ENCODE measurements at regions not wholly inside any gene's neighbourhood (a gene's known extent, or its start where the extent isn't known, plus 50 kb on each side); places are given as distances from the start of the nearest gene placed in this dataset.

DNA sequence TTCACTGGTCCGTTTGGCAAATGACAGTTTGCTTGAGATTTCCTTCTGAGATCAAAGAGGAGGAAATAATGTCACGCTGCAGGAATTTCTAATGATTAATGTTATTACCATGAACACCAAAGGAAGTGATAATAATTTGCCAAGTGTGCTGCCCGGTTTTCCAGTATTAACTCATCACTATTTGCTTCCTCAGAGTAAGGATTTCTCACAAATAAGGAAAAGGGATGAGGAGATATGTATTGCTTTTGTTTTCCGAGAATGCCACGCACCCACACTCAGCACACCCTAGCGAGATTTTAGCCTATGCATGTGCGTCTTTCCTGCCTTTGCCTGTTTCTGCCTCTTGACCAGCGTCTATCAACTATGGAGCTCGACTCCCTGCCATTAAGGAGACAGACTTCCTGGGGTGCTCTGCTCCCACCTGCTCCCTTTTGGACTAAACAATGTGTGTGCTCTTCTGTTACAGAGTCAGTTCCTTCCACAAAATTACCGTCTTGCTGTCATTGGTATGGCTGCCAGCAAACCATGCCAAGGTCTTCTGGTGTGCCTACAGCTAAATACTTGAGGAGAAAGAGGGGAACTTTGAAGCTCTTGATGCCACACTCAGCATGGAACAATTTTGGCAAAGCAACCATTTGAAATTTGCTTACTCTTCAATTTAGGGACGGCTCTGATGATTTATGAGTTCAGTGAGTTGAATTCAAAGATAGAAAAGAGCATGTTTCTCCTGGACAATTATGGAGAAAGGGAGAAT, 393.1 kb upstream of the ZFP42 start:
- no peaks in the 10 kb centered on the region for H3K27me3 ChIP-seq (replicated peaks in 1 of 4; ENCODE audit: control extremely low read depth in 1 of 4, control insufficient read depth in 3 of 4, insufficient read depth in 4 of 4, low read length in 3 of 4)
- H3K4me1 ChIP-seq (ENCODE audit: control insufficient read depth in 2 of 2, insufficient read depth in 2 of 2, low read length in 2 of 2): no peaks in the 10 kb centered on the region
- no peak overlapping the region for H3K4me3 Mint-ChIP-seq
- no peak overlapping the region for H3K9ac ChIP-seq (ENCODE audit: low read length)
- no peaks in the 10 kb centered on the region for H3K36me3 ChIP-seq (replicated peaks in 1 of 2; ENCODE audit: control extremely low read depth in 1 of 2, control insufficient read depth in 1 of 2, extremely low read depth in 1 of 2, insufficient read depth in 2 of 2, low read length in 1 of 2)
- no peak overlapping the region for H2AFZ ChIP-seq (ENCODE audit: insufficient read depth, low read depth, low read length, poor library complexity, severe bottlenecking)
- no peaks in the 10 kb centered on the region for H3K9me3 ChIP-seq (ENCODE audit: control extremely low read depth in 1 of 3, control insufficient read depth in 2 of 3, insufficient read depth in 1 of 3, low read length in 2 of 3)
- TF ChIP-seq CTCF (IDR thresholded peaks at IDR 0.05) (no peak), EZH2 (IDR thresholded peaks at IDR 0.05; ENCODE audit: borderline replicate concordance, insufficient read depth, low read depth, low read length, poor library complexity, severe bottlenecking) (no peak)
- ChIA-PET POLR2A (no interaction called here), CTCF (no interaction called here)
- no peaks in the 10 kb centered on the region for H4K20me1 ChIP-seq (ENCODE audit: control insufficient read depth, insufficient read depth, low read length, poor library complexity, severe bottlenecking)
- H3K4me3 ChIP-seq (ENCODE audit: control extremely low read depth in 1 of 5, extremely low read depth in 1 of 5, insufficient read depth in 1 of 5, low read depth in 2 of 5, low read length in 4 of 5): no peak overlapping the region
- no peak overlapping the region for H3K27ac ChIP-seq (ENCODE audit: low read length in 2 of 2)
- H3K79me2 ChIP-seq (ENCODE audit: control insufficient read depth, insufficient read depth, low read length): no peaks in the 10 kb centered on the region
- WGBS (ENCODE audit: insufficient coverage): 77% methylated on average over 7 of the region's 11 CpGs
- ATAC-seq (ENCODE audit: low read depth): no peak
- DNase-seq: no peak
- no peak overlapping the region for H3K4me2 ChIP-seq (replicated peaks; ENCODE audit: low read depth, low read length, poor library complexity, severe bottlenecking)
- H3K27me3 Mint-ChIP-seq: no peaks in the 10 kb centered on the region
- H3K4me1 Mint-ChIP-seq: no peaks in the 10 kb centered on the region
- H3K9me3 Mint-ChIP-seq (ENCODE audit: insufficient read depth): no peaks in the 10 kb centered on the region
- intact Hi-C loops (cut with micrococcal nuclease): no loop called here
- H3K27ac Mint-ChIP-seq: no peak overlapping the region

DNA sequence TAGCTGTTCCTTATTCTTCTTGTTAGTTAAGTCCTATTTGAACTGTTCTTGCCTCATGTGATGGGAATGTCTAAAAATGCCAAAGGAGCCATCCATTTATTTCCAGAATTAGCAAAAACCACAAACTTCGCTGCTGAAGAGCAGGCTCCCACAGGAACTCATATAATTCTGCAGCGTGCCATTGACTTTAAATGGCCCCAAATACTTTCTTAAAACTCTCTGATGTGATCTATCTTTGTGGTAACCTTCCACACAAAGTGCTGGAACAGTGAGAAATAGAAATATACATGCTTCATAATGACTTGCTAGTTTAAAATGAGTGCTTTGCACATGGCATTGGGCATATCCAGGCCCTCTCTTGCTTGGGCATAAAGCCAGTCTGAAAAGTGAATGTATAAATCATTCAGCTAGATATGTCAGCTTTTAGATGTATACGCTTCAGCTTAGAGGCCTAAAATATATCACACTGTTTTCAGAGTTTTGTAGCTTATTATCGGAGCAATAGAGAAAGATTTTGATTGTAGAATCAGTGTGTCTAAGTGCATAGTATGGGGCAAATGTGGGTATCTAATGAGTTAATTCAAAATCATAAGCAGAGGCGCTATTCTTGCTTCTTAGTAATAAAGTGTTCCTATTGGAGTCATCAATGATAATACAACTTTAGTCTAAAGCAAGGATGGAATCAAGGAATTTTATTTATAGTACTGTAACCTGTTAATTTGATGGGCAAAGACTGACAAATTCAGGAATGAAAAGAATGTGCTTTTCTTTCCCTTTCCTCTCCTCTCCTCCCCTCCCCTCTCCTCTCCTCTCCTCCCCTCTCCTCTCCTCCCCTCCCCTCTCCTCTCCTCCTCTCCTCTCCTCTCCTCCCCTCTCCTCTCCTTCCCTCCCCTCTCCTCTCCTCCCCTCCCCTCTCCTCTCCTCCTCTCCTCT, 392.2 kb upstream of the ZFP42 start:
- Histone ChIP-seq H2AFZ (ENCODE audit: insufficient read depth, low read depth, low read length, poor library complexity, severe bottlenecking) (no peak overlapping the region), H3K4me3 (ENCODE audit: control extremely low read depth in 1 of 5, extremely low read depth in 1 of 5, insufficient read depth in 1 of 5, low read depth in 2 of 5, low read length in 4 of 5) (no peak overlapping the region), H3K36me3 (replicated peaks in 1 of 2; ENCODE audit: control extremely low read depth in 1 of 2, control insufficient read depth in 1 of 2, extremely low read depth in 1 of 2, insufficient read depth in 2 of 2, low read length in 1 of 2) (no peaks in the 10 kb centered on the region), H3K4me1 (ENCODE audit: control insufficient read depth in 2 of 2, insufficient read depth in 2 of 2, low read length in 2 of 2) (no peaks in the 10 kb centered on the region), H4K20me1 (ENCODE audit: control insufficient read depth, insufficient read depth, low read length, poor library complexity, severe bottlenecking) (no peaks in the 10 kb centered on the region), H3K4me2 (replicated peaks; ENCODE audit: low read depth, low read length, poor library complexity, severe bottlenecking) (no peak overlapping the region), H3K9me3 (ENCODE audit: control extremely low read depth in 1 of 3, control insufficient read depth in 2 of 3, insufficient read depth in 1 of 3, low read length in 2 of 3) (no peaks in the 10 kb centered on the region), H3K27me3 (replicated peaks in 1 of 4; ENCODE audit: control extremely low read depth in 1 of 4, control insufficient read depth in 3 of 4, insufficient read depth in 4 of 4, low read length in 3 of 4) (no peaks in the 10 kb centered on the region), H3K9ac (ENCODE audit: low read length) (no peak overlapping the region), H3K79me2 (ENCODE audit: control insufficient read depth, insufficient read depth, low read length) (no peaks in the 10 kb centered on the region), H3K27ac (ENCODE audit: low read length in 2 of 2) (no peak overlapping the region)
- H3K27ac Mint-ChIP-seq: no peak overlapping the region
- no peak for TF ChIP-seq EZH2 (IDR thresholded peaks at IDR 0.05; ENCODE audit: borderline replicate concordance, insufficient read depth, low read depth, low read length, poor library complexity, severe bottlenecking)
- TF ChIP-seq CTCF (IDR thresholded peaks at IDR 0.05): no peak
- no peaks in the 10 kb centered on the region for H3K27me3 Mint-ChIP-seq
- no peak overlapping the region for H3K4me3 Mint-ChIP-seq
- H3K4me1 Mint-ChIP-seq: no peaks in the 10 kb centered on the region
- no peak for DNase-seq
- no peak for ATAC-seq (ENCODE audit: low read depth)
- POLR2A ChIA-PET: no interaction called here
- 67% methylated on average over 1 of the region's 5 CpGs for WGBS (ENCODE audit: insufficient coverage)
- no peaks in the 10 kb centered on the region for H3K9me3 Mint-ChIP-seq (ENCODE audit: insufficient read depth)
- CTCF ChIA-PET: no interaction called here
- intact Hi-C loops (cut with micrococcal nuclease): no loop called here

Data from B cell (primary cell).